A673 (cell line): ENCODE measurements at regions not wholly inside any gene's neighbourhood (a gene's known extent, or its start where the extent isn't known, plus 50 kb on each side); places are given as distances from the start of the nearest gene placed in this dataset.

Source experiments
- BruUV-seq: library from RNA; stranded (reverse); fragments of 400-500 nt; replicated peaks from 2 replicates; lab custom pipeline; 2021; lab: Mats Ljungman, UMichigan
- CTCF ChIA-PET: fragments of 300-600 bp; sonication (Branson Sonifier 250); formaldehyde crosslinking; loops from one replicate; lab custom pipeline; 2022; ENCODE audit warnings: antibody characterized with exemption; lab: Charles Lee
- POLR2A ChIA-PET: fragments of 300-600 bp; sonication (Branson Sonifier 250); formaldehyde crosslinking; loops from one replicate; lab custom pipeline; 2022; ENCODE audit warnings: antibody characterized with exemption; ENCODE audit not compliant: low non-redundant PET; lab: Charles Lee
- DNase-seq: peaks from one replicate; pipeline ENCODE4 v3.0.0-alpha.2; 2015; ENCODE audit warnings: low spot score
- H3K27ac ChIP-seq: fragments of 200-600 bp; sonication (generic); 2 replicates; pipeline ENCODE4 v1.5.1; 2016; ENCODE audit warnings: mixed run types, low read depth, mild to moderate bottlenecking, mixed read lengths, antibody characterized with exemption, low read length; ENCODE audit not compliant: poor library complexity, severe bottlenecking
- H3K27me3 ChIP-seq: fragments of 200-600 bp; sonication (generic); replicated peaks from 2 replicates; pipeline ENCODE4 v1.6.1; 2017; ENCODE audit warnings: mixed run types, low read depth, mild to moderate bottlenecking, mixed read lengths, antibody characterized with exemption, low read length; ENCODE audit not compliant: insufficient read depth, poor library complexity
- H3K36me3 ChIP-seq: fragments of 200-600 bp; sonication (generic); 2 replicates; pipeline ENCODE4 v1.6.1; 2016; ENCODE audit warnings: mixed run types, mild to moderate bottlenecking, mixed read lengths, antibody characterized with exemption, low read length; ENCODE audit not compliant: insufficient read depth, poor library complexity, severe bottlenecking
- H3K4me1 ChIP-seq: fragments of 200-600 bp; sonication (generic); 2 replicates; pipeline ENCODE4 v1.6.1; 2017; ENCODE audit warnings: mixed run types, mild to moderate bottlenecking, mixed read lengths, antibody characterized with exemption, low read length; ENCODE audit not compliant: insufficient read depth, poor library complexity, severe bottlenecking
- H3K4me3 ChIP-seq: fragments of 200-600 bp; sonication (generic); 2 replicates; pipeline ENCODE4 v1.5.1; 2016; ENCODE audit warnings: low read depth, mixed run types, mild to moderate bottlenecking, mixed read lengths, low read length; ENCODE audit not compliant: poor library complexity, severe bottlenecking
- H3K9me3 ChIP-seq: fragments of 200-600 bp; sonication (generic); 2 replicates; pipeline ENCODE4 v1.6.1; 2016; ENCODE audit warnings: mixed run types, low read depth, mild to moderate bottlenecking, mixed read lengths, antibody characterized with exemption, low read length; ENCODE audit not compliant: poor library complexity, severe bottlenecking
- CTCF ChIP-seq: fragments of 300-800, 200-600 bp; sonication (generic); conservative IDR thresholded peaks from 2 replicates; pipeline ENCODE4 v1.5.1; 2017; ENCODE audit warnings: low read depth, mild to moderate bottlenecking, antibody characterized with exemption, low read length, moderate library complexity, mixed read lengths
- EZH2 ChIP-seq: fragments of 200-600 bp; sonication (generic); IDR thresholded peaks from 2 replicates; pipeline ENCODE4 v1.6.1; 2017; ENCODE audit warnings: borderline replicate concordance, low read depth, mild to moderate bottlenecking, mixed read lengths, antibody characterized with exemption, low read length; ENCODE audit not compliant: poor library complexity, severe bottlenecking
- intact Hi-C: fragments of 100-400 bp; cut with micrococcal nuclease; formaldehyde crosslinking; loops from one replicate; pipeline ENCODE4 v1.10.0; 2022; ENCODE audit not compliant: unreplicated experiment

GRCh38 chr2:3112553-3112952, 265.1 kb downstream of the EIPR1 start:
- ChIA-PET CTCF (no interaction called here), POLR2A (no interaction called here)
- Histone ChIP-seq H3K4me3 (no peak overlapping the region), H3K9me3 (no peaks in the 10 kb centered on the region), H3K27me3 (no peaks in the 10 kb centered on the region), H3K4me1 (peaks cover 31% of the 10 kb centered on the region), H3K36me3 (no peaks in the 10 kb centered on the region), H3K27ac (no peak overlapping the region)
- TF ChIP-seq CTCF (no peak), EZH2 (no peak)
- DNase-seq: no peak
- no TSS peak for BruUV-seq
- intact Hi-C loops: no loop called here

GRCh38 chr2:3112131-3112530, 265.5 kb downstream of the EIPR1 start:
- TF ChIP-seq CTCF: no peak
- no peak for TF ChIP-seq EZH2
- peaks cover 27% of the 10 kb centered on the region for H3K4me1 ChIP-seq
- no peaks in the 10 kb centered on the region for H3K27me3 ChIP-seq
- DNase-seq: no peak
- ChIA-PET POLR2A (no interaction called here), CTCF (no interaction called here)
- H3K9me3 ChIP-seq: no peaks in the 10 kb centered on the region
- H3K4me3 ChIP-seq: no peak overlapping the region
- intact Hi-C loops: no loop called here
- no TSS peak for BruUV-seq
- no peak overlapping the region for H3K27ac ChIP-seq
- H3K36me3 ChIP-seq: no peaks in the 10 kb centered on the region

- H3K4me3 ChIP-seq: no peak overlapping the region
- ChIA-PET CTCF (no interaction called here), POLR2A (no interaction called here)
- intact Hi-C loops: no loop called here
- TF ChIP-seq EZH2 (no peak), CTCF (no peak)
- no peaks in the 10 kb centered on the region for H3K9me3 ChIP-seq
- no peaks in the 10 kb centered on the region for H3K27me3 ChIP-seq
- no TSS peak for BruUV-seq
- no peak for DNase-seq
- H3K36me3 ChIP-seq: no peaks in the 10 kb centered on the region
- H3K4me1 ChIP-seq: peaks cover 17% of the 10 kb centered on the region
- no peak overlapping the region for H3K27ac ChIP-seq
Observed at GRCh38 chr2:3110994-3111666, 266.5 kb downstream of the EIPR1 start.
